ENCODE measurements at regions not wholly inside any gene's neighbourhood (a gene's known extent, or its start where the extent isn't known, plus 50 kb on each side); places are given as distances from the start of the nearest gene placed in this dataset.
"Not testable (repeated sequence)": the region's sequence is repeated elsewhere in the genome, so short reads cannot be mapped to it uniquely, and the experiment has no call there.

- Histone ChIP-seq H3K9me3 (ENCODE audit: control insufficient read depth, insufficient read depth, low read depth, low read length) (no peaks in the 10 kb centered on the region), H3K27me3 (ENCODE audit: control insufficient read depth, insufficient read depth, low read length) (no peaks in the 10 kb centered on the region), H3K4me1 (ENCODE audit: control insufficient read depth, extremely low read depth, insufficient read depth, low read length) (no peaks in the 10 kb centered on the region), H3K79me2 (ENCODE audit: control insufficient read depth, insufficient read depth, low read length) (no peaks in the 10 kb centered on the region), H4K20me1 (ENCODE audit: control insufficient read depth, extremely low read depth, insufficient read depth, low read length) (no peaks in the 10 kb centered on the region), H3K4me2 (ENCODE audit: extremely low read depth, insufficient read depth, low read length) (no peak overlapping the region), H2AFZ (ENCODE audit: low read length) (no peak overlapping the region), H3K9ac (ENCODE audit: insufficient read depth, low read length) (no peak overlapping the region), H3K36me3 (ENCODE audit: control insufficient read depth, insufficient read depth, low read length) (no peaks in the 10 kb centered on the region), H3K4me3 (replicated peaks in 1 of 4; ENCODE audit: control extremely low read depth in 1 of 4, insufficient read depth in 1 of 4, low read depth in 3 of 4, low read length in 4 of 4) (no peak overlapping the region), H3K27ac (ENCODE audit: insufficient read depth, low read length) (no peak overlapping the region)
- no peak for DNase-seq (ENCODE audit: low read depth in 2 of 2)
- TF ChIP-seq CTCF (conservative IDR thresholded peaks at IDR 0.05 in 1 of 2, IDR thresholded peaks at IDR 0.05 in 1 of 2; ENCODE audit: low read depth in 1 of 2, low read length in 2 of 2) (no peak), EZH2 (IDR thresholded peaks at IDR 0.05; ENCODE audit: low read length, missing control alignments) (no peak)
Observed at GRCh38 chr5:29460971-29461559, 1732.4 kb upstream of the CDH6 start.

DNA sequence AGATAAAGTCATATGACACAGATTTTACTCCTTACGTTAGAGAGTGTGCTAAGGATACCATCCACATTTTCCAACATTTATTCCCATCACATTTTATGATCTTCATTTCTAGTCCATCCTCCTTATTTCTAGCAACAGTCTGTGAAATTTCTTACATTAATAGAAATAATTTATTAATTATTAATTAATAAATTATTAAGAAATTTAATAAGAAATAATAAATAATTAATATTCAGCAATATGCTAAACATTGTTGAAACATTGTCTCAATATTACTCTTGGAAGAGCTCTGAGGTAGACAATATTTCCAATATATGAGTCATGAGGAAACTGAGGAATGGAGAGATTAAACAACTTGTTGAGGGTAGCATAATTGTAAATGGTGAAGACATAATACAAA is 1742.5 kb upstream of the CDH6 start:
- not testable (repeated sequence) for DNase-seq (ENCODE audit: low read depth in 2 of 2); H3K79me2 ChIP-seq (ENCODE audit: control insufficient read depth, insufficient read depth, low read length); H2AFZ ChIP-seq (ENCODE audit: low read length); H3K9ac ChIP-seq (ENCODE audit: insufficient read depth, low read length); H3K27me3 ChIP-seq (ENCODE audit: control insufficient read depth, insufficient read depth, low read length); H3K36me3 ChIP-seq (ENCODE audit: control insufficient read depth, insufficient read depth, low read length); H3K4me3 ChIP-seq (replicated peaks in 1 of 4; ENCODE audit: control extremely low read depth in 1 of 4, insufficient read depth in 1 of 4, low read depth in 3 of 4, low read length in 4 of 4); H3K27ac ChIP-seq (ENCODE audit: insufficient read depth, low read length); H3K4me2 ChIP-seq (ENCODE audit: extremely low read depth, insufficient read depth, low read length); H4K20me1 ChIP-seq (ENCODE audit: control insufficient read depth, extremely low read depth, insufficient read depth, low read length); H3K9me3 ChIP-seq (ENCODE audit: control insufficient read depth, insufficient read depth, low read depth, low read length); H3K4me1 ChIP-seq (ENCODE audit: control insufficient read depth, extremely low read depth, insufficient read depth, low read length)

GRCh38 chr5:29414681-29415080 is 1778.8 kb upstream of the CDH6 start:
- Histone ChIP-seq H3K36me3 (ENCODE audit: control insufficient read depth, insufficient read depth, low read length) (no peaks in the 10 kb centered on the region), H3K27me3 (ENCODE audit: control insufficient read depth, insufficient read depth, low read length) (no peaks in the 10 kb centered on the region), H3K4me1 (ENCODE audit: control insufficient read depth, extremely low read depth, insufficient read depth, low read length) (no peaks in the 10 kb centered on the region), H2AFZ (ENCODE audit: low read length) (no peak overlapping the region), H3K4me2 (ENCODE audit: extremely low read depth, insufficient read depth, low read length) (no peak overlapping the region), H3K4me3 (replicated peaks in 1 of 4; ENCODE audit: control extremely low read depth in 1 of 4, insufficient read depth in 1 of 4, low read depth in 3 of 4, low read length in 4 of 4) (no peak overlapping the region), H3K9ac (ENCODE audit: insufficient read depth, low read length) (no peak overlapping the region), H3K79me2 (ENCODE audit: control insufficient read depth, insufficient read depth, low read length) (no peaks in the 10 kb centered on the region), H4K20me1 (ENCODE audit: control insufficient read depth, extremely low read depth, insufficient read depth, low read length) (no peaks in the 10 kb centered on the region), H3K9me3 (ENCODE audit: control insufficient read depth, insufficient read depth, low read depth, low read length) (no peaks in the 10 kb centered on the region), H3K27ac (ENCODE audit: insufficient read depth, low read length) (no peak overlapping the region)
- no peak for TF ChIP-seq CTCF (conservative IDR thresholded peaks at IDR 0.05 in 1 of 2, IDR thresholded peaks at IDR 0.05 in 1 of 2; ENCODE audit: low read depth in 1 of 2, low read length in 2 of 2)
- no peak for TF ChIP-seq EZH2 (IDR thresholded peaks at IDR 0.05; ENCODE audit: low read length, missing control alignments)
- no peak for DNase-seq (ENCODE audit: low read depth in 2 of 2)

Measured in fibroblast of lung (primary cell).